22Rv1 (cell line): ENCODE measurements at regions not wholly inside any gene's neighbourhood (a gene's known extent, or its start where the extent isn't known, plus 50 kb on each side); places are given as distances from the start of the nearest gene placed in this dataset.

Experiments
- ZFX ChIP-seq: fragments of 450-650 bp; IDR thresholded peaks from 2 replicates; pipeline ENCODE4 v1.6.1; 2017; ENCODE audit warnings: antibody characterized with exemption, borderline replicate concordance
- TF ChIP-seq, protein P1 (sequence below): fragments of 450-650 bp; IDR thresholded peaks from 2 replicates; pipeline ENCODE4 v1.5.1; 2017; ENCODE audit warnings: mild to moderate bottlenecking

DNA sequence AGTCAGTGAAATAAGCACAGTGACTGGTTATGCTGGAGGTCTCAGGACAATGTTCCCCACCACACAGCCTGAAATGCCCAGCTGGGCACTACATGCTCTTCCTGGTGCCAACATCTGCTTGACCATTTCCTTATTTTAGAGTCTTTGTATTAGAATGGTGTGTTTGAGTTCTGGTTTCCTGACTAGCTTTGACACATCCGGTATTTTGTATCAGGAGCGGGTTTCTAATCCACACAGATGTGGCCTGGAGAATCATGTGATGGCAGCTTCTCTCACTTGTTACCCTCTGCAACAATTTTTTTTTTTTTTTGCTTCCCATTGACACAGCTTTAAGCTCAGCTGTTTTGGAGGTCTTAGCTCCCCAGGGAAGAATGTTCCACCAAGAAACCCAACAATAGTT, 164.5 kb upstream of the CST7 start:
- TF ChIP-seq, protein P1, sequence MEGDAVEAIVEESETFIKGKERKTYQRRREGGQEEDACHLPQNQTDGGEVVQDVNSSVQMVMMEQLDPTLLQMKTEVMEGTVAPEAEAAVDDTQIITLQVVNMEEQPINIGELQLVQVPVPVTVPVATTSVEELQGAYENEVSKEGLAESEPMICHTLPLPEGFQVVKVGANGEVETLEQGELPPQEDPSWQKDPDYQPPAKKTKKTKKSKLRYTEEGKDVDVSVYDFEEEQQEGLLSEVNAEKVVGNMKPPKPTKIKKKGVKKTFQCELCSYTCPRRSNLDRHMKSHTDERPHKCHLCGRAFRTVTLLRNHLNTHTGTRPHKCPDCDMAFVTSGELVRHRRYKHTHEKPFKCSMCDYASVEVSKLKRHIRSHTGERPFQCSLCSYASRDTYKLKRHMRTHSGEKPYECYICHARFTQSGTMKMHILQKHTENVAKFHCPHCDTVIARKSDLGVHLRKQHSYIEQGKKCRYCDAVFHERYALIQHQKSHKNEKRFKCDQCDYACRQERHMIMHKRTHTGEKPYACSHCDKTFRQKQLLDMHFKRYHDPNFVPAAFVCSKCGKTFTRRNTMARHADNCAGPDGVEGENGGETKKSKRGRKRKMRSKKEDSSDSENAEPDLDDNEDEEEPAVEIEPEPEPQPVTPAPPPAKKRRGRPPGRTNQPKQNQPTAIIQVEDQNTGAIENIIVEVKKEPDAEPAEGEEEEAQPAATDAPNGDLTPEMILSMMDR, result no peak
- no peak for TF ChIP-seq ZFX
